C4-2B (cell line): ENCODE measurements at regions not wholly inside any gene's neighbourhood (a gene's known extent, or its start where the extent isn't known, plus 50 kb on each side); places are given as distances from the start of the nearest gene placed in this dataset.

Source experiments
- ZFX ChIP-seq: fragments of 450-650 bp; IDR thresholded peaks from 2 replicates; pipeline ENCODE4 v1.6.1; 2017
- TF ChIP-seq, protein P1 (sequence below): fragments of 450-650 bp; conservative IDR thresholded peaks from 2 replicates; pipeline ENCODE4 v1.5.1; 2017; ENCODE audit warnings: mild to moderate bottlenecking

DNA sequence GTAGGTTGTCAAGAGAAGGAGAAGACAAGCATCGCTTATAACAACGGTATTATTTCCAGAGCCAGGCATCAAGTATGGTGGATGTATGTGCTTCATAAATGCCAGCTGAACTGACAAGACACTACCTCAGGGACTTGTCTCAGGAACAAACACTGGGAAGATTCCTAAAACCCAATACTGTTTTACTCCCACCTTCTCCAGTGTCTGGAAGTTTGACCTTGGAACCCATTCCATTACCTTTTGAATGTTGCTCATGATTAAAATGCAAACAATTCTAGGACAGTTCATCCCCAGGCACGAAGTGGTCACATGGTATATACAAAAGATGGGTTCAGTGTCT, 300.1 kb downstream of the ADGB start:
- TF ChIP-seq, protein P1, sequence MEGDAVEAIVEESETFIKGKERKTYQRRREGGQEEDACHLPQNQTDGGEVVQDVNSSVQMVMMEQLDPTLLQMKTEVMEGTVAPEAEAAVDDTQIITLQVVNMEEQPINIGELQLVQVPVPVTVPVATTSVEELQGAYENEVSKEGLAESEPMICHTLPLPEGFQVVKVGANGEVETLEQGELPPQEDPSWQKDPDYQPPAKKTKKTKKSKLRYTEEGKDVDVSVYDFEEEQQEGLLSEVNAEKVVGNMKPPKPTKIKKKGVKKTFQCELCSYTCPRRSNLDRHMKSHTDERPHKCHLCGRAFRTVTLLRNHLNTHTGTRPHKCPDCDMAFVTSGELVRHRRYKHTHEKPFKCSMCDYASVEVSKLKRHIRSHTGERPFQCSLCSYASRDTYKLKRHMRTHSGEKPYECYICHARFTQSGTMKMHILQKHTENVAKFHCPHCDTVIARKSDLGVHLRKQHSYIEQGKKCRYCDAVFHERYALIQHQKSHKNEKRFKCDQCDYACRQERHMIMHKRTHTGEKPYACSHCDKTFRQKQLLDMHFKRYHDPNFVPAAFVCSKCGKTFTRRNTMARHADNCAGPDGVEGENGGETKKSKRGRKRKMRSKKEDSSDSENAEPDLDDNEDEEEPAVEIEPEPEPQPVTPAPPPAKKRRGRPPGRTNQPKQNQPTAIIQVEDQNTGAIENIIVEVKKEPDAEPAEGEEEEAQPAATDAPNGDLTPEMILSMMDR = no peak
- TF ChIP-seq ZFX = no peak
